K562 (cell line): ENCODE measurements at regions not wholly inside any gene's neighbourhood (a gene's known extent, or its start where the extent isn't known, plus 50 kb on each side); places are given as distances from the start of the nearest gene placed in this dataset.

Experiments
- ATAC-seq: fragments of 200-7000 bp; cut with Tn5 transposase; 3 replicates; pipeline ENCODE4 v1.9.1; 2020; ENCODE audit warnings: moderate library complexity
- BruUV-seq: library from RNA; stranded (reverse); fragments of 400-500 nt; replicated peaks from 2 replicates; lab custom pipeline; 2021; lab: Mats Ljungman, UMichigan
- CTCF ChIA-PET: fragments of 300-600 bp; formaldehyde crosslinking; extraction: SDS; loops from one replicate; lab custom pipeline; 2021; ENCODE audit warnings: low intra/inter-chr PET ratio; lab: Yijun Ruan, JAX
- POLR2A ChIA-PET: fragments of 300-600, 350-650 bp; sonication (Branson Sonifier 250); formaldehyde crosslinking; extraction: SDS; loops from one replicate; lab custom pipeline; 2021; ENCODE audit warnings: antibody characterized with exemption, inconsistent platforms; lab: Yijun Ruan, JAX
- DNase-seq, 4 experiments: peaks; one replicate each; pipeline versions ENCODE4 v3.0.0 to v3.0.0-alpha.2; 2011 to 2018; ENCODE audit warnings: low spot score in 3 of 4, mixed read lengths in 3 of 4; ENCODE audit errors: extremely low read depth in 1 of 4
- FAIRE-seq: peaks from 2 replicates; lab custom pipeline; 2011; peaks lifted over from hg19 to GRCh38; lab: Jason Lieb, UNC
- H2AFZ ChIP-seq: 2 replicates; pipeline ENCODE4 v1.6.0; 2011; ENCODE audit warnings: low read depth, low read length, control low read depth, inconsistent platforms
- H3K27ac ChIP-seq: fragments of 200-600 bp; 3 replicates; pipeline ENCODE4 v1.8.0; 2011; ENCODE audit warnings: low read depth, mild to moderate bottlenecking, control low read depth, inconsistent platforms, low read length, moderate library complexity, mixed read lengths; ENCODE audit errors: extremely low read depth
- H3K27me3 ChIP-seq, 2 experiments: fragments of 300-600 bp in 1 of 2; 2 replicates in 1 of 2; 3 replicates in 1 of 2; pipeline versions ENCODE4 v1.6.0 to v1.8.0; 2011; ENCODE audit warnings: inconsistent platforms in 2 of 2, low read length in 2 of 2, mild to moderate bottlenecking in 1 of 2, mixed read lengths in 1 of 2, moderate library complexity in 1 of 2; ENCODE audit not compliant: control insufficient read depth in 2 of 2, insufficient read depth in 2 of 2
- H3K36me3 ChIP-seq: fragments of 300-600 bp; 3 replicates; pipeline ENCODE4 v1.8.0; 2011; ENCODE audit warnings: mild to moderate bottlenecking, low read length, inconsistent platforms; ENCODE audit not compliant: control insufficient read depth, insufficient read depth
- H3K4me1 ChIP-seq, 2 experiments: fragments of 200-600 bp in 1 of 2; replicated peaks in 1 of 2; 2 replicates in 1 of 2; 3 replicates in 1 of 2; pipeline versions ENCODE4 v1.5.1 to v1.8.0; 2011; ENCODE audit warnings: inconsistent platforms in 2 of 2, low read length in 2 of 2, mild to moderate bottlenecking in 1 of 2, mixed read lengths in 1 of 2, moderate library complexity in 1 of 2; ENCODE audit not compliant: control insufficient read depth in 2 of 2, insufficient read depth in 2 of 2
- H3K4me2 ChIP-seq: 2 replicates; pipeline ENCODE4 v1.6.1; 2011; ENCODE audit warnings: low read length, control low read depth, inconsistent platforms, mixed read lengths; ENCODE audit not compliant: insufficient read depth
- H3K4me3 ChIP-seq: fragments of 200-600 bp; sonication (generic), shearing (Covaris generic); 2 replicates; pipeline ENCODE4 v1.5.1; 2016; ENCODE audit warnings: control low read depth, inconsistent platforms
- H3K79me2 ChIP-seq: fragments of 200-600 bp; 3 replicates; pipeline ENCODE4 v1.8.0; 2011; ENCODE audit warnings: low read length, inconsistent platforms; ENCODE audit not compliant: control insufficient read depth, insufficient read depth
- H3K9ac ChIP-seq, 2 experiments: 2 replicates each; pipeline versions ENCODE4 v1.6.0 to v1.6.1; 2011; ENCODE audit warnings: low read depth in 2 of 2, low read length in 2 of 2, control low read depth in 1 of 2, inconsistent platforms in 1 of 2, mild to moderate bottlenecking in 1 of 2, mixed read lengths in 1 of 2; ENCODE audit not compliant: insufficient read depth in 1 of 2
- H3K9me1 ChIP-seq: one replicate; pipeline ENCODE4 v1.6.0; 2011; ENCODE audit warnings: inconsistent platforms, mild to moderate bottlenecking, low read length, moderate library complexity; ENCODE audit not compliant: control insufficient read depth, insufficient read depth
- H3K9me3 ChIP-seq: replicated peaks from 2 replicates; pipeline ENCODE4 v1.5.1; 2011; ENCODE audit warnings: low read depth, low read length, inconsistent platforms; ENCODE audit not compliant: control insufficient read depth, insufficient read depth
- H4K20me1 ChIP-seq: replicated peaks from 2 replicates; pipeline ENCODE4 v1.6.1; 2011; ENCODE audit warnings: low read length, inconsistent platforms, mixed read lengths; ENCODE audit not compliant: control insufficient read depth, insufficient read depth
- ARID1B ChIP-seq: fragments of 450-650 bp; IDR thresholded peaks from 2 replicates; pipeline ENCODE4 v1.6.1; 2016; ENCODE audit warnings: antibody characterized with exemption, mild to moderate bottlenecking, inconsistent platforms
- GATAD2A ChIP-seq: fragments of 450-650 bp; IDR thresholded peaks from 2 replicates; pipeline ENCODE4 v1.6.1; 2017
- ILK ChIP-seq: fragments of 450-650 bp; IDR thresholded peaks from 2 replicates; pipeline ENCODE4 v1.6.1; 2016; ENCODE audit warnings: missing genetic modification characterization, low read depth, mild to moderate bottlenecking, missing compliant biosample characterization, moderate library complexity, borderline replicate concordance
- MEIS2 ChIP-seq: fragments of 450-650 bp; IDR thresholded peaks from 2 replicates; pipeline ENCODE4 v1.6.1; 2014; ENCODE audit warnings: mild to moderate bottlenecking; ENCODE audit not compliant: partially characterized antibody
- NFATC3 ChIP-seq: fragments of 450-650 bp; IDR thresholded peaks from 2 replicates; pipeline ENCODE4 v1.6.1; 2017; ENCODE audit warnings: mild to moderate bottlenecking
- RBM14 ChIP-seq: fragments of 200-400 bp; formaldehyde crosslinking; IDR thresholded peaks from 2 replicates; pipeline ENCODE4 v1.6.1; 2018; ENCODE audit warnings: low read depth, mild to moderate bottlenecking, low read length, moderate library complexity, borderline replicate concordance; ENCODE audit not compliant: insufficient read depth
- SMC3 ChIP-seq: conservative IDR thresholded peaks from 2 replicates; pipeline ENCODE4 v1.6.1; 2011; ENCODE audit warnings: low read depth, low read length, improper control_type of control experiment; ENCODE audit not compliant: insufficient read depth
- TCFL5 ChIP-seq: fragments of 250-450 bp; sonication (Bioruptor Pico); conservative IDR thresholded peaks from 2 replicates; pipeline ENCODE4 v1.6.1; 2021; ENCODE audit warnings: mild to moderate bottlenecking, moderate library complexity, matching md5 sums
- ZFX ChIP-seq: sonication (generic); formaldehyde crosslinking; IDR thresholded peaks from 2 replicates; pipeline ENCODE4 v1.8.0; 2022; ENCODE audit warnings: mild to moderate bottlenecking, missing genetic modification reagents, moderate library complexity
- ZNF232 ChIP-seq: sonication (generic); formaldehyde crosslinking; IDR thresholded peaks from 2 replicates; pipeline ENCODE4 v1.8.0; 2022; ENCODE audit warnings: mild to moderate bottlenecking, missing genetic modification reagents
- WGBS: fragments of 100-300 bp; shearing (Covaris generic); methylation state at CpG from one replicate; pipeline ENCODE4 v1.1.6; 2016; ENCODE audit warnings: low coverage, mixed read lengths; ENCODE audit not compliant: insufficient coverage; ENCODE audit errors: missing lambda C conversion rate; 5-methylcytosine and 5-hydroxymethylcytosine counted together
- in situ Hi-C: fragments of 300-500 bp; cut with MboI; formaldehyde crosslinking; loops from 4 replicates; pipeline ENCODE4 v1.15.0; 2018; ENCODE audit warnings: inconsistent platforms, mixed read lengths
- intact Hi-C: fragments of 100-400 bp; cut with micrococcal nuclease; formaldehyde crosslinking; loops from 2 replicates; pipeline ENCODE4 v1.14.2; 2022
- TF ChIP-seq, protein P1 (sequence below): fragments of 450-650 bp; IDR thresholded peaks from 2 replicates; pipeline ENCODE4 v1.6.1; 2017; ENCODE audit warnings: mild to moderate bottlenecking, moderate library complexity
- TF ChIP-seq, protein P2 (sequence below): fragments of 250-450 bp; sonication (Bioruptor Pico); IDR thresholded peaks from 2 replicates; pipeline ENCODE4 v1.4.0; 2020; ENCODE audit warnings: mild to moderate bottlenecking, moderate library complexity
- TF ChIP-seq, protein P3 (sequence below): fragments of 200-800 bp; sonication (Bioruptor generic); IDR thresholded peaks from 2 replicates; pipeline ENCODE4 v1.6.1; 2017; ENCODE audit warnings: missing genetic modification characterization, missing compliant biosample characterization
- TF ChIP-seq, protein P4 (sequence below): sonication (generic); formaldehyde crosslinking; IDR thresholded peaks from 2 replicates; pipeline ENCODE4 v1.8.1; 2023; ENCODE audit warnings: missing genetic modification reagents, mild to moderate bottlenecking, borderline replicate concordance

DNA sequence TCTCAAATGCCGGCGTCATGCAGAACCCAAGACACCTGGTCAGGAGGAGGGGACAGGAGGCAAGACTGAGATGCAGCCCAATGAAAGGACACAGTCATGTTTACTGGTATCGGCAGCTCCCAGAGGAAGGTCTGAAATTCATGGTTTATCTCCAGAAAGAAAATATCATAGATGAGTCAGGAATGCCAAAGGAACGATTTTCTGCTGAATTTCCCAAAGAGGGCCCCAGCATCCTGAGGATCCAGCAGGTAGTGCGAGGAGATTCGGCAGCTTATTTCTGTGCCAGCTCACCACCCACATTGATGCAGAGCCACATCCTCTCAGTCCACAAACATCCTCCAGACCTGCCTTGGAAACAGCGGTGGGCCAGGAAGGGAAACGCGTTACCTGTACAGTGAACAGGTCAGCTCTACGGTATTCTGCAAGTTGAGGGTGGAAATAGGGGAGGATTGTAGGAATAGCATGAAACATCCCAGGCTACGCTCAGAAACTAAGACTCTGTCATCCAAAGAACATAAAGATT lies 133.1 kb upstream of the PRSS1 start:
- H3K9ac ChIP-seq: no peak overlapping the region
- intact Hi-C loops (no loop called here), in situ Hi-C loops (no loop called here)
- no TSS peak for BruUV-seq
- no peaks in the 10 kb centered on the region for H3K36me3 ChIP-seq
- H3K4me2 ChIP-seq: no peak overlapping the region
- no peaks in the 10 kb centered on the region for H4K20me1 ChIP-seq
- no peaks in the 10 kb centered on the region for H3K9me1 ChIP-seq
- ChIA-PET POLR2A (interaction anchor here (0.6 kb wide), 2 partner anchors 170 to 243 kb away, joined by 3 read pairs; no protein-coding TSS in a partner anchor), CTCF (no interaction called here)
- ATAC-seq (no peak), DNase-seq (no peak), FAIRE-seq (no peak)
- H3K9me3 ChIP-seq: no peaks in the 10 kb centered on the region
- H3K79me2 ChIP-seq: no peaks in the 10 kb centered on the region
- under 1% methylated on average over 11 of the region's 11 CpGs for WGBS
- no peaks in the 10 kb centered on the region; a peak in 1 of 5 replicates for H3K4me1 ChIP-seq
- no peak overlapping the region for H3K4me3 ChIP-seq
- no peak overlapping the region for H3K27ac ChIP-seq
- H2AFZ ChIP-seq: no peak overlapping the region
- H3K27me3 ChIP-seq: peaks cover 2 to 13% of the 10 kb centered on the region in 2 experiments; a peak in 2 of 5 replicates
- no peak for TF ChIP-seq ZNF232 (CRISPR knock-in tag)
- no peak for TF ChIP-seq SMC3
- TF ChIP-seq, protein P1, sequence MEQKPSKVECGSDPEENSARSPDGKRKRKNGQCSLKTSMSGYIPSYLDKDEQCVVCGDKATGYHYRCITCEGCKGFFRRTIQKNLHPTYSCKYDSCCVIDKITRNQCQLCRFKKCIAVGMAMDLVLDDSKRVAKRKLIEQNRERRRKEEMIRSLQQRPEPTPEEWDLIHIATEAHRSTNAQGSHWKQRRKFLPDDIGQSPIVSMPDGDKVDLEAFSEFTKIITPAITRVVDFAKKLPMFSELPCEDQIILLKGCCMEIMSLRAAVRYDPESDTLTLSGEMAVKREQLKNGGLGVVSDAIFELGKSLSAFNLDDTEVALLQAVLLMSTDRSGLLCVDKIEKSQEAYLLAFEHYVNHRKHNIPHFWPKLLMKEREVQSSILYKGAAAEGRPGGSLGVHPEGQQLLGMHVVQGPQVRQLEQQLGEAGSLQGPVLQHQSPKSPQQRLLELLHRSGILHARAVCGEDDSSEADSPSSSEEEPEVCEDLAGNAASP: no peak
- TF ChIP-seq TCFL5 (CRISPR knock-in tag): no peak
- no peak for TF ChIP-seq RBM14
- no peak for TF ChIP-seq ARID1B
- TF ChIP-seq MEIS2: no peak
- TF ChIP-seq, protein P2, sequence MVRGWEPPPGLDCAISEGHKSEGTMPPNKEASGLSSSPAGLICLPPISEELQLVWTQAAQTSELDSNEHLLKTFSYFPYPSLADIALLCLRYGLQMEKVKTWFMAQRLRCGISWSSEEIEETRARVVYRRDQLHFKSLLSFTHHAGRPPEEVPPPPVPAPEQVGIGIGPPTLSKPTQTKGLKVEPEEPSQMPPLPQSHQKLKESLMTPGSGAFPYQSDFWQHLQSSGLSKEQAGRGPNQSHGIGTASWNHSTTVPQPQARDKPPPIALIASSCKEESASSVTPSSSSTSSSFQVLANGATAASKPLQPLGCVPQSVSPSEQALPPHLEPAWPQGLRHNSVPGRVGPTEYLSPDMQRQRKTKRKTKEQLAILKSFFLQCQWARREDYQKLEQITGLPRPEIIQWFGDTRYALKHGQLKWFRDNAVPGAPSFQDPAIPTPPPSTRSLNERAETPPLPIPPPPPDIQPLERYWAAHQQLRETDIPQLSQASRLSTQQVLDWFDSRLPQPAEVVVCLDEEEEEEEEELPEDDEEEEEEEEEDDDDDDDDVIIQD (CRISPR knock-in tag): no peak
- TF ChIP-seq, protein P3, sequence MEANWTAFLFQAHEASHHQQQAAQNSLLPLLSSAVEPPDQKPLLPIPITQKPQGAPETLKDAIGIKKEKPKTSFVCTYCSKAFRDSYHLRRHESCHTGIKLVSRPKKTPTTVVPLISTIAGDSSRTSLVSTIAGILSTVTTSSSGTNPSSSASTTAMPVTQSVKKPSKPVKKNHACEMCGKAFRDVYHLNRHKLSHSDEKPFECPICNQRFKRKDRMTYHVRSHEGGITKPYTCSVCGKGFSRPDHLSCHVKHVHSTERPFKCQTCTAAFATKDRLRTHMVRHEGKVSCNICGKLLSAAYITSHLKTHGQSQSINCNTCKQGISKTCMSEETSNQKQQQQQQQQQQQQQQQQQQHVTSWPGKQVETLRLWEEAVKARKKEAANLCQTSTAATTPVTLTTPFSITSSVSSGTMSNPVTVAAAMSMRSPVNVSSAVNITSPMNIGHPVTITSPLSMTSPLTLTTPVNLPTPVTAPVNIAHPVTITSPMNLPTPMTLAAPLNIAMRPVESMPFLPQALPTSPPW (CRISPR knock-in tag): no peak
- TF ChIP-seq NFATC3: no peak
- TF ChIP-seq ILK: no peak
- TF ChIP-seq, protein P4, sequence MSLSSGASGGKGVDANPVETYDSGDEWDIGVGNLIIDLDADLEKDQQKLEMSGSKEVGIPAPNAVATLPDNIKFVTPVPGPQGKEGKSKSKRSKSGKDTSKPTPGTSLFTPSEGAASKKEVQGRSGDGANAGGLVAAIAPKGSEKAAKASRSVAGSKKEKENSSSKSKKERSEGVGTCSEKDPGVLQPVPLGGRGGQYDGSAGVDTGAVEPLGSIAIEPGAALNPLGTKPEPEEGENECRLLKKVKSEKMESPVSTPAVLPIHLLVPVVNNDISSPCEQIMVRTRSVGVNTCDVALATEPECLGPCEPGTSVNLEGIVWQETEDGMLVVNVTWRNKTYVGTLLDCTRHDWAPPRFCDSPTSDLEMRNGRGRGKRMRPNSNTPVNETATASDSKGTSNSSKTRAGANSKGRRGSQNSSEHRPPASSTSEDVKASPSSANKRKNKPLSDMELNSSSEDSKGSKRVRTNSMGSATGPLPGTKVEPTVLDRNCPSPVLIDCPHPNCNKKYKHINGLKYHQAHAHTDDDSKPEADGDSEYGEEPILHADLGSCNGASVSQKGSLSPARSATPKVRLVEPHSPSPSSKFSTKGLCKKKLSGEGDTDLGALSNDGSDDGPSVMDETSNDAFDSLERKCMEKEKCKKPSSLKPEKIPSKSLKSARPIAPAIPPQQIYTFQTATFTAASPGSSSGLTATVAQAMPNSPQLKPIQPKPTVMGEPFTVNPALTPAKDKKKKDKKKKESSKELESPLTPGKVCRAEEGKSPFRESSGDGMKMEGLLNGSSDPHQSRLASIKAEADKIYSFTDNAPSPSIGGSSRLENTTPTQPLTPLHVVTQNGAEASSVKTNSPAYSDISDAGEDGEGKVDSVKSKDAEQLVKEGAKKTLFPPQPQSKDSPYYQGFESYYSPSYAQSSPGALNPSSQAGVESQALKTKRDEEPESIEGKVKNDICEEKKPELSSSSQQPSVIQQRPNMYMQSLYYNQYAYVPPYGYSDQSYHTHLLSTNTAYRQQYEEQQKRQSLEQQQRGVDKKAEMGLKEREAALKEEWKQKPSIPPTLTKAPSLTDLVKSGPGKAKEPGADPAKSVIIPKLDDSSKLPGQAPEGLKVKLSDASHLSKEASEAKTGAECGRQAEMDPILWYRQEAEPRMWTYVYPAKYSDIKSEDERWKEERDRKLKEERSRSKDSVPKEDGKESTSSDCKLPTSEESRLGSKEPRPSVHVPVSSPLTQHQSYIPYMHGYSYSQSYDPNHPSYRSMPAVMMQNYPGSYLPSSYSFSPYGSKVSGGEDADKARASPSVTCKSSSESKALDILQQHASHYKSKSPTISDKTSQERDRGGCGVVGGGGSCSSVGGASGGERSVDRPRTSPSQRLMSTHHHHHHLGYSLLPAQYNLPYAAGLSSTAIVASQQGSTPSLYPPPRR: no peak
- no peak for TF ChIP-seq GATAD2A
- no peak for TF ChIP-seq ZFX (CRISPR knock-in tag)
